ENCODE measurements at regions not wholly inside any gene's neighbourhood (a gene's known extent, or its start where the extent isn't known, plus 50 kb on each side); places are given as distances from the start of the nearest gene placed in this dataset.

GRCh38 chr1:177789956-177790355 is 179.9 kb downstream of the SEC16B start:
- no peak for DNase-seq (ENCODE audit: low read depth)

DNA sequence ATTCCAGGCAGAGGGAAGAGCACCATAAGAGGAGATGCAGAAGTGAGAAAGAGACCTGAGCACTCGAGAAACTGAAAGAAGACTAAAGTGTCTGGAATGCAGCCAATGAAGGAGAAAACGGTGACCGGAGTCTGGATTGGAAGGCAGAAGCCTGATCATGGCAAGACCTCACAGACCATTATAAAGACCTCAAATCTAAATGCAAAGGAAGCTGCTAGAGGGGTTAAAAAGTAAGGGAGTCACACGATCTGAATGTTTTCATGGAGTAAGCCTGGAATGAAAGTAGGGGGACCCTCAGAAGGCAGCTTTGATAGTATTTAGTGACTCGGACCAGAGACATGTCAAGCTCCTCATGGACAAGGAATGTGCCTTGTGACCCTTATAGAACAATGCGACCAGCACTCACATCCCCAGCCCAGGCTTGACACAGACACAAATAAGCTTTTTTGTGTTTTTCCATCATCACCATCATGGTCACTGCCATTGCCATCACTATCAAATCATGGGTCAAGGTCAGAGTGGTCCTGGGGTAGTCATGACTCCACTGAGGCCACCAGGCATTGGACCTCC is 183.6 kb downstream of the SEC16B start:
- DNase-seq (ENCODE audit: low read depth) = no peak

DNA sequence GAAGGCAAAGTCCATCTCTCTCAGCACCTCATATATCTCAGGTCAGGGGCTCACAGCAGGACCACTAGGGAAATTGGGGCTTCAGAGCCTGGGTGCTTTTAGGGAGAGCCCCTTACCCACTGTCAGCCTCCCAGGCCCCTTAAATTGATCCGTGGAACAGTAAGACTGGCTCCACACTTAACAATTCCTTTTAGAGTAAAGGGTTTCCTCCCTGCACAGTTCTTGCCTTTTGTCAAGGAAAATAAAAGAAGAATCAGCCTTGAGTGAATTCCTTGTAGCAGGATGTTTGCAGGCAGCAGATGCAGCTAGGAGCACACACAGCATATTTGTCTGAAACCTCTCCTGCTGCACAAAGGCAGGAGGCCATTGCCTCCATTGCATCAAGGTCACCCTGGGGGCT is 184.9 kb downstream of the SEC16B start:
- no peak for DNase-seq (ENCODE audit: low read depth)

DNA sequence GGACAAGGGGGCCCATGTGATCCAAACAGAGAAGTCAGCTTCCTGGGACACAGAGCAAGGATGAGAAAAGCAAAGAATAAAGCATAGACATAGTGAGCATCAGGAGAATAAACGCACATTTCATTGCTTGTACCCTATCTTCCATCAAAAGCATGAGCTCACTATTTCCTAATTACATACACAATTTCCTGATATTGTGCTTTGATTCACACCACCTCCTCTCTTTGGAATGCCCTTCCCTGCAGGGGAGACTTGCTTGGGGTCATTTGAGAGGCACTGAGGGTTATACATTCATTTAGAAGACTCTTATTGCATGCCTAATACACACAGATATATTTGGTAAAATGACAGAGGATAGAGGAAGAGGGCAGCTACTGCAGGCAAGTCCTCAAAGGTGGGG is 185.4 kb downstream of the SEC16B start:
- no peak for DNase-seq (ENCODE audit: low read depth)

GRCh38 chr1:177783051-177783450 is 186.8 kb downstream of the SEC16B start:
- DNase-seq (ENCODE audit: low read depth) = no peak

DNA sequence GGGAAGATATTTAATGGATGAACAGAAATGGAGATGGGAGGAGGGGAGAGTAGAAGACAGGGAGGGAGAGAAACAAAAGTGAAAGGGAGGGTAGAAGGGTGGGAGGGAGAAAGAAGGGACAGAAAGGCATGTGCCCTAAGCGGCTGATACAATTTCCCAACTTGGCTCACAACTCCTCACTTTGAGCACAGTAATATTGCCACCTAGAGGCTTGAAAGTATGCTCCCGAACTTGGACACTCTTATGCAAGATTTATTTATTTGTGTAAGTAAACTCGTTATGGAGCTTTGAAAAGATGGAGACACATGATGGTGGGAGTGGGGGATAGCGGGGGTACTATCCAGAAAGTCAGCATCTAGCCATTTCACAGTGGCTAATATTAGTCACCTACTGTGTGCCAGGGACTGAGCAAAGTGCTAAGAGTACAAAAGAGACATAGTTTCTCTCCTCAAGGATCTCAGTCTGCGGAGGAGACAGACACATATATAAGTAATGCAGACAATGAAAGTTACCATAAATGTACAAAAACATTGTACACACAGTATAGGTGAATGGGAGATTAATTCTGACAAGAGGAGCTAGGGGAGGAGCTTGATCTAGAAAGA is 189.7 kb downstream of the SEC16B start:
- DNase-seq (ENCODE audit: low read depth) = peak; percentile 38

- no peak for DNase-seq (ENCODE audit: low read depth)
Observed at GRCh38 chr1:177779166-177779965, 190.5 kb downstream of the SEC16B start.

DNA sequence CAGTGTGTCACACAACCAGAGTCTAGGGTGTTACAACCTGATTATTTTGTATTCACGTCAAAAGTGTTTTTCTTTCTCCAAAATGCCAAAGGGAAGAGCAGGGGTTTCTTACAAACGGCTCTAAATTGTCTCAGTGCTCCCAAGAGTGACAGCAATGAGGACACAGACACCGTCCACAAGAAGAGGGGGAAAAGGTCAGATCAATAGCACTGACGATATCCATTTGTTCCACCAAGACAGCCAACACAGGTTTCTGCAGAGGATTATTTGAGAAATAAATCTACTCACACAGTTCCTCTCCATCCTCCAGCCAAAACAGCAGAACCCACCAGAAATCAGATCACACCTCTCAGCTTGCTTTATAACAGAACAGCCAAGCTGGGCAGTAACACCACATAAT is 193.9 kb downstream of the SEC16B start:
- no peak for DNase-seq (ENCODE audit: low read depth)

DNA sequence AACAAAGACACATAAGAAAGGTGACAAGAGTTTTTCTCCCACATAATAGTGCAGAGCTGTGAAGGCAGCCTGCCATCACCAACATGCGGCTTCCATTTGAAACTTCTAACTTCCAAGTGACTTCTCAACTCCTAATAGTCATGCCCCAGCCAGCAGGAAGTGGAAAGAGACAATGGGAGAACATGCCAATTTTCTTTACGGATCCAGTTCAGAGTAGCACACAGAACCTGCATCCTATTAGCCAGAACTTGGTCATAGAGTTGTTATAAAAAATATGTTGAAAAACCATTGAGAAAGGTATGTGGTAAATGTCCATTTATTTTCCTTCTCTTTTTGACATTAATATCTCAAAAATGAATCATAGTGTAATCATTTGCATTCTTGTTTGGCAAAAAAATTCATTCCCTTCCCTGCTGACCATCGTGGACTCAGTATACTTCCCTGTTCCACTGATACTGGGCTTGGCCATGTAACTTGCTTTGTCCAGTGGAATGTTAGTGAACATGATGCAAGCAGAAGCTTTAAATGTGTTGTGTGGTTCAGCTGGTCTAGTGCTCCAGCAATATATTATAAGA is 197.4 kb downstream of the SEC16B start:
- DNase-seq (ENCODE audit: low read depth) = no peak

DNA sequence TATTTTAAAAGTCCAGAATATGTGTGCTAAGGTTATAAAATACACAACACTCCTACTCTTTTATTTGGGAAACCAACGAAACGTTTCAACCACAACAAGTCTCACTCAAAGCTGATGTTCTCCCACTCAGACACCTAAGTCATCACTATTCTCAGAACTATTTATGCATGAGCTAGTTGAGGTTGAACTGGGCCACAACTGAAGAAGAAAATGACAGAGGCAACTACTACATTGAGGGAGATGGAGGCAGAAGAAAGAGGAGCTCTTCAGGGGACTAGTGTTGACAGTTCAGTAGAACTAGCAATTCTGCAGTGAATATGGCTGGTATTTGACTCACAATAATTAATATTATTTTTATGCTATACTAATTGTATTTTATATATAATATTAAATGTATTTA is 198.2 kb downstream of the SEC16B start:
- DNase-seq (ENCODE audit: low read depth) = no peak

DNA sequence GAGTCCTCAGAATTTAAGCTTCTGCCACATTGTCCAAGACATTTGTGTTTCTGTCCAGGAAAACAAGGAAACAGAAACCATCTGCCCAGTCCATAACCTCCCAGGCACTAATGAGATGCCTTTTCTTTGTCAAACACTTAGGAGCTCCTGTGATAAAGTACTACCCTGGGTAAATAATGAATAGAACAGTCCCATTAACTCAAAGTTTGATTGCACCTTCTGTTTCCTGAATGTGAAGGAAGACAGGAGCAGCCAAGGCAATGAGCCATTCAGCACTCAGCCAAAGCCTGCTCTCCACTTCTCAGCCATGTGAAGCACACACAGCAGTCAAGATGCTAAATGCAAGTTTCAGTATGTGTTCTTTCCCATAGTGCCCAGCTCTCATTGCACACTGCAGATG is 199.8 kb downstream of the SEC16B start:
- DNase-seq (ENCODE audit: low read depth) = no peak

GRCh38 chr1:177755851-177756560 is 213.9 kb downstream of the SEC16B start:
- DNase-seq (ENCODE audit: low read depth) = no peak

DNA sequence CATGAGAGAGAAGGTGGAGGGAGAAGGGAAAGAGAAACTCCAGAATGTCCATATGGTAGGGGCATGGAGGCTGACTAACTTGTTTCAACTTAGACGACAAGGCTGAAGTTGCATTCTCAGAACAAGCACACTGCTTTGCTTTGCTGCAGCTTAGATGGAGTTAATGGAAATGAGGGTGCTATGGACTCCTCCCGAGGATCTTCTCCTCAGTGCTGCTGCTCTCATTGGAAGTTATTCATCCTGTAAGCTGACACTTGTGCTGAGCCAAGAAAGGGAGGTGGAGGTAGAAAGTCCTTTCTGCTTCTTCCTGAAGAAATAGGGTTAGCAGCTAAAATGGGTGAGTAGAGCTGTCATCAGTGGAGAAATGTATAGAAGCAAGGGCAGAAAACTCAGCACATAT is 215.3 kb downstream of the SEC16B start:
- DNase-seq (ENCODE audit: low read depth) = no peak

DNA sequence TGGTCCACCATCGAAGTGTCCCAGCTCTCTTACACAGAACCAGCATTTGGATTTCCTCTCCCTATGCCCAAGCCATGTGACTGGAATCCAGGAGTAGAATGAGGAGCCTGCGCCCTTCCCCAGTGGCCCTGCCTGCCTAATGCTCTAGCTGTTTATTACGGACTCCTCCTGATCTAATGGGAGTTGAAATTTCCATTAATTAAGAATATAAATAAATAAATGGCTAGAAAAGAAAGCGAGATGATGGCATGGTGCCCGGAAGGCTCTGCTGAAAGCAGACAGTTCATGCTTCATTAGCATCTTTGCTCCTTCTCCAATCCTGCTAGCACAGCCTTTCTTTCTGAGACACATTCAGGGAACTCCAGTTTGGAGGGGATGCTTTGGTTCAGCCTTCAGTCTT is 216.2 kb downstream of the SEC16B start:
- DNase-seq (ENCODE audit: low read depth) = no peak

GRCh38 chr1:177748080-177748801 is 221.6 kb downstream of the SEC16B start:
- DNase-seq (ENCODE audit: low read depth) = no peak

DNA sequence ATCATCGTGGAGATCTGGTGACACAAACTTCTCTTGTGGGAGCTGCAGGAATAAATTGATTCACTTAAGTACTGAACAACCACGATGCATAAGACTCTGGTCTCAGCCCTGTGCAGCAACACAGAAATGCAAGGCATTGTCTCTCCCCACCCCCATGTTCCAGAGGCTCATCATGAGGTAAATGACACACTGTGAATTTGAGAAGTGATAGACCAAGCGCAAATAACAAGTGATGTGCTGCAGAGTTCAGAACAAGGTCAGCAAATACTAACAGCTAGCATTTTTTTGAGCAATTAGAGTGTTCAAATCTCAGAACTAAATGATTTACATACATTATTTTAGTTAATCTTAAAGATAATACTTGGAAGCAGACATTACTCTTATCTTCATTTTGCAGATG is 223.7 kb downstream of the SEC16B start:
- DNase-seq (ENCODE audit: low read depth) = no peak

- DNase-seq (ENCODE audit: low read depth) = no peak
Observed at GRCh38 chr1:177744906-177745305, 225.0 kb downstream of the SEC16B start.

GRCh38 chr1:177741476-177741875 is 228.4 kb downstream of the SEC16B start:
- no peak for DNase-seq (ENCODE audit: low read depth)

DNA sequence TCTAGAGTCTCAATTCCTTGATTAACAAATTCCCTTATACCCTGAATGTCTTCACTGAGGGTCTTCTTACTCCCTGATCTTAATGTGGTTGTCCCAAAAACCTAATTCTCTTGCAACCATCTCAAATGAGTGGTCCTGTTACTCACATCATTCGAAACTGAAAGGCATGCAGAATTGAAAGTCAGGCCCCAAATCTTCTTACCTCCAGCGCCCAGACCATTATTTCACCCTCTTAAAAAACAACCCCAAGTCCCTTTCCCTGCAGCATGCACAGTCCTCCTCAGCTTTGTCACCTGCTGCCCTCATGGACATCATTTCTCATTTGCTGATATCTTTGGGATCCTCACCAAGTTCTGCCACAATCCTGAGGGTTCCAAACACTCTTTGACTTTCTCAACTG is 230.1 kb downstream of the SEC16B start:
- DNase-seq (ENCODE audit: low read depth) = no peak

- no peak for DNase-seq (ENCODE audit: low read depth)
Observed at GRCh38 chr1:177737456-177737855, 232.4 kb downstream of the SEC16B start.

DNA sequence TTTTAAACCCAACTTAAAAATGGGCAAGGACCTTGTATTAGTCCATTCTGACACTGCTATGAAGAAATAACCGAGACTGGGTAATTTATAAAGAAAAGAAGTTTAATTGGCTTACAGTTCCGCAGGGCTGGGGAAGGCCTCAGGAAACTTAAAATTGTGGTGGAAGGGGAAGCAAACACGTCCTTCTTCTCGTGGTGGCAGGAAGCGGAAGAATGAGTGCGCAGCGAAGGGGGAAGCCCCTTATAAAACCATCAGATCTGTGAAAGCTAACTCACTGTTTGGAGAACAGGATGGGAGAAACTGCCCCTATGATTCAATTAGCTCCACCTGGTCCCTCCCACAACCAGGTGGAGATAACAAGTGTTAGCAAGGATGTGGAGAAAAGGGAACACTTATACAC is 237.7 kb downstream of the SEC16B start:
- DNase-seq (ENCODE audit: low read depth) = no peak

GRCh38 chr1:177729646-177730045 is 240.2 kb downstream of the SEC16B start:
- DNase-seq (ENCODE audit: low read depth) = no peak

Data from RPMI7951 (cell line).